HCT116 (cell line): ENCODE measurements at regions not wholly inside any gene's neighbourhood (a gene's known extent, or its start where the extent isn't known, plus 50 kb on each side); places are given as distances from the start of the nearest gene placed in this dataset.

Experiments used
- ATAC-seq: fragments of 200-7000 bp; cut with Tn5 transposase; 2 replicates; pipeline ENCODE4 v1.9.1; 2020; ENCODE audit warnings: mild to moderate bottlenecking, moderate library complexity
- BruUV-seq: library from RNA; stranded (reverse); fragments of 400-500 nt; replicated peaks from 2 replicates; lab custom pipeline; 2021; lab: Mats Ljungman, UMichigan
- CTCF ChIA-PET: fragments of 300-600 bp; sonication (Branson Sonifier 250); formaldehyde crosslinking; loops from one replicate; lab custom pipeline; 2021; ENCODE audit warnings: antibody characterized with exemption; lab: Charles Lee
- POLR2A ChIA-PET: fragments of 300-600, 350-600 bp; sonication (Branson Sonifier 250); formaldehyde crosslinking; loops from one replicate; lab custom pipeline; 2021; ENCODE audit warnings: antibody characterized with exemption; lab: Charles Lee
- RAD21 ChIA-PET, 2 experiments: fragments of 300-600 bp; sonication (Branson Sonifier 250); formaldehyde crosslinking; loops; one replicate each; lab custom pipeline; 2023; ENCODE audit warnings: low total read pairs in 2 of 2; ENCODE audit not compliant: uncharacterized antibody in 2 of 2, unreplicated experiment in 2 of 2, low non-redundant PET in 1 of 2; lab: Charles Lee
- DNase-seq: peaks from one replicate; pipeline ENCODE4 v3.0.0-alpha.2; 2010; ENCODE audit warnings: low read depth, low spot score
- H2AFZ ChIP-seq: fragments of 200-600 bp; shearing (Covaris generic), sonication (generic); 2 replicates; pipeline ENCODE4 v1.6.1; 2017; ENCODE audit warnings: low read depth, mixed run types, mixed read lengths, antibody characterized with exemption, low read length; ENCODE audit not compliant: poor library complexity, severe bottlenecking
- H3K27ac ChIP-seq: 2 replicates; pipeline ENCODE4 v1.5.1; 2012; ENCODE audit warnings: low read depth, low read length
- H3K27me3 ChIP-seq: fragments of 200-600 bp; sonication (generic); 2 replicates; pipeline ENCODE4 v1.6.1; 2016; ENCODE audit warnings: mixed run types, low read length, mixed read lengths; ENCODE audit not compliant: insufficient read depth
- H3K36me3 ChIP-seq, 2 experiments: fragments of 200-500 bp in 1 of 2; fragments of 200-600 bp in 1 of 2; sonication (Bioruptor generic) in 1 of 2; sonication (generic) in 1 of 2; 2 replicates each; pipeline versions ENCODE4 v1.5.1 to v1.6.1; 2014 to 2016; ENCODE audit warnings: low read length in 2 of 2, inconsistent platforms in 1 of 2, mixed read lengths in 1 of 2, mixed run types in 1 of 2; ENCODE audit not compliant: insufficient read depth in 2 of 2, control insufficient read depth in 1 of 2
- H3K4me1 ChIP-seq, 2 experiments: fragments of 200-600 bp in 1 of 2; sonication (generic) in 1 of 2; 2 replicates each; pipeline versions ENCODE4 v1.5.1 to v1.6.1; 2012 to 2017; ENCODE audit warnings: low read length in 2 of 2, inconsistent platforms in 1 of 2, mild to moderate bottlenecking in 1 of 2, mixed read lengths in 1 of 2, mixed run types in 1 of 2, moderate library complexity in 1 of 2; ENCODE audit not compliant: insufficient read depth in 2 of 2, control insufficient read depth in 1 of 2
- H3K4me2 ChIP-seq: fragments of 200-600 bp; sonication (generic); 2 replicates; pipeline ENCODE4 v1.6.1; 2017; ENCODE audit warnings: mixed run types, low read length, mixed read lengths
- H3K4me3 ChIP-seq, 2 experiments: fragments of 200-600 bp in 1 of 2; sonication (generic) in 1 of 2; replicated peaks in 1 of 2; 2 replicates each; pipeline ENCODE4 v1.5.1; 2011 to 2016; ENCODE audit warnings: low read length in 2 of 2, control low read depth in 1 of 2, low read depth in 1 of 2, mild to moderate bottlenecking in 1 of 2, mixed read lengths in 1 of 2, mixed run types in 1 of 2
- H3K79me2 ChIP-seq: fragments of 200-600 bp; sonication (generic); 2 replicates; pipeline ENCODE4 v1.6.1; 2017; ENCODE audit warnings: mild to moderate bottlenecking, mixed run types, low read length, moderate library complexity, mixed read lengths; ENCODE audit not compliant: insufficient read depth
- H3K9ac ChIP-seq: fragments of 200-600 bp; sonication (generic); 2 replicates; pipeline ENCODE4 v1.6.1; 2016; ENCODE audit warnings: low read length, mixed read lengths
- H3K9me2 ChIP-seq: fragments of 200-600 bp; sonication (generic), shearing (Covaris generic); 2 replicates; pipeline ENCODE4 v1.6.1; 2017; ENCODE audit warnings: mixed run types, mild to moderate bottlenecking, moderate library complexity; ENCODE audit not compliant: insufficient read depth
- H3K9me3 ChIP-seq, 2 experiments: fragments of 200-500 bp in 1 of 2; fragments of 200-600 bp in 1 of 2; sonication (Bioruptor generic) in 1 of 2; sonication (generic) in 1 of 2; 2 replicates each; pipeline ENCODE4 v1.6.1; 2014 to 2017; ENCODE audit warnings: low read length in 2 of 2, mixed read lengths in 2 of 2, inconsistent platforms in 1 of 2, low read depth in 1 of 2, mild to moderate bottlenecking in 1 of 2, mixed run types in 1 of 2, moderate library complexity in 1 of 2; ENCODE audit not compliant: control insufficient read depth in 1 of 2, insufficient read depth in 1 of 2
- H4K20me1 ChIP-seq: fragments of 200-600 bp; sonication (generic), shearing (Covaris generic); 2 replicates; pipeline ENCODE4 v1.6.1; 2017; ENCODE audit warnings: mixed run types, mild to moderate bottlenecking, moderate library complexity; ENCODE audit not compliant: insufficient read depth
- CBX3 ChIP-seq: IDR thresholded peaks from 2 replicates; pipeline ENCODE4 v1.6.1; 2012; ENCODE audit warnings: low read depth
- RAD21 ChIP-seq: IDR thresholded peaks from 2 replicates; pipeline ENCODE4 v1.6.1; 2012; ENCODE audit warnings: low read depth, mild to moderate bottlenecking
- SIN3A ChIP-seq: IDR thresholded peaks from 2 replicates; pipeline ENCODE4 v1.6.1; 2012; ENCODE audit warnings: low read depth
- intact Hi-C: fragments of 100-400 bp; cut with micrococcal nuclease; formaldehyde crosslinking; loops from 2 replicates; pipeline ENCODE4 v1.10.0; 2022

- TF ChIP-seq CBX3, result no peak
- no peak for TF ChIP-seq SIN3A
- POLR2A ChIA-PET, result no interaction called here
- Histone ChIP-seq H3K4me1 (no peaks in the 10 kb centered on the region), H3K4me3 (no peak overlapping the region), H3K9me3 (no peaks in the 10 kb centered on the region), H3K36me3 (no peaks in the 10 kb centered on the region), H3K27ac (no peak overlapping the region), H3K9me2 (no peaks in the 10 kb centered on the region), H4K20me1 (no peaks in the 10 kb centered on the region), H2AFZ (no peak overlapping the region), H3K4me2 (no peak overlapping the region), H3K79me2 (no peaks in the 10 kb centered on the region), H3K27me3 (no peaks in the 10 kb centered on the region), H3K9ac (no peak overlapping the region)
- intact Hi-C loops, result loop anchor here (10.0 kb wide), 2 partner anchors 725 to 965 kb away; no protein-coding TSS in a partner anchor
- BruUV-seq, result no TSS peak
- DNase-seq (no peak), ATAC-seq (no peak)
- RAD21 ChIA-PET, result no interaction called here
- CTCF ChIA-PET, result no interaction called here
Observed at GRCh38 chr1:199549421-199549820, 478.1 kb upstream of the NR5A2 start.

DNA sequence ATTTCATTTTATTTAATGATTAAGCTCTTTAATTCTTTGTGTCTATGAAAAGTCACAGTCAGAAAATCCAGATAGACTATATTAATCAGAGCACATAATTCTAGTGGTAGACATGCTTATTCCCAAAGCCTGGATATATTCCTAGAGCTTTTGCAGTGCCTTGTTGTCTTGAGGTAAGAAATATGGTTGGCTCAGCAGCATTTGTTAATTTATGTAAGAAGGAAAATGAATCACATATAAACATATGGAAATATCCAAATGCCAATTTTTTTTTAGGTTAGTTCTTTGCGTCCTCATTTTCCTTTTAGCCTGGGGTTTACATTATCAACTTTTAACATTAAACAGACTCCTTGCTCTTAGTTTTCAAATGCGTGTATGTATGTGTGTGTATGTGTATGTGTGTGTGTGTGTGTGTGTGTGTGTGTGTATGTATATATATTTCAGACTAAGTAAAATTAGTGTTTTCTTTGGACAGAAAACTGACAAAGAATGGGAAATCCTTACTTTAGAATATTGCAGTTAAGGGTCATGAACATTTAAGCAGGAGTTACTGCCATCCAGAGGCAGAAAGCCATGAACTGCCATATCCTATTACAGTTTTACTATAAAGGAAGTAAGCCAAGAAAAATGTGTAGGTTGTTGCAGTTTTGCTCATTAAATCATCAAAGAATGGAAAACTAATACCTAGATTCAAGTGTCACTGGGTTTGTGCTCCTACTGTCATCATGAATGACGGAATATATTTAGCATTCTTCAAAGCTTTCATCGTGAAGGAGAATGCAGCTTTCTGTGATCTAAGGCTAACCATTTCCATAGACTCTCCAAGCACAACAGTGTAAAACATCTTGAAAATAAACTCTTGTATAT, 477.1 kb upstream of the NR5A2 start:
- ChIA-PET CTCF (no interaction called here), RAD21 (no interaction called here), POLR2A (no interaction called here)
- Histone ChIP-seq H4K20me1 (no peaks in the 10 kb centered on the region), H3K9ac (no peak overlapping the region), H3K27me3 (no peaks in the 10 kb centered on the region), H2AFZ (no peak overlapping the region), H3K4me3 (no peak overlapping the region), H3K4me1 (no peaks in the 10 kb centered on the region), H3K9me2 (no peaks in the 10 kb centered on the region), H3K27ac (no peak overlapping the region), H3K9me3 (no peaks in the 10 kb centered on the region), H3K4me2 (no peak overlapping the region), H3K36me3 (no peaks in the 10 kb centered on the region), H3K79me2 (no peaks in the 10 kb centered on the region)
- DNase-seq (no peak), ATAC-seq (no peak)
- intact Hi-C loops, result loop anchor here (5.0 kb wide), 2 partner anchors 632 to 793 kb away; no protein-coding TSS in a partner anchor
- TF ChIP-seq RAD21 (peak; percentile 46; the same call in 1 of the 2 replicates), CBX3 (no peak)
- BruUV-seq, result no TSS peak
